HEK293 (cell line): ENCODE measurements at regions not wholly inside any gene's neighbourhood (a gene's known extent, or its start where the extent isn't known, plus 50 kb on each side); places are given as distances from the start of the nearest gene placed in this dataset.

Experiments
- MZF1 ChIP-seq: fragments of 450-650 bp; formaldehyde crosslinking; IDR thresholded peaks from 2 replicates; pipeline ENCODE4 v1.5.1; 2017; ENCODE audit warnings: missing biosample characterization, missing genetic modification characterization, borderline replicate concordance
- SETDB1 ChIP-seq: IDR thresholded peaks from one replicate; pipeline ENCODE4 v1.6.1; 2017; ENCODE audit warnings: mild to moderate bottlenecking, low read length, moderate library complexity, mixed read lengths; ENCODE audit not compliant: insufficient read length
- TCF7L2 ChIP-seq: IDR thresholded peaks from 2 replicates; pipeline ENCODE4 v1.6.1; 2011; ENCODE audit warnings: low read depth, mild to moderate bottlenecking, inconsistent platforms, low read length, moderate library complexity, borderline replicate concordance
- YY2 ChIP-seq: fragments of 450-650 bp; formaldehyde crosslinking; IDR thresholded peaks from 2 replicates; pipeline ENCODE4 v1.5.1; 2016; ENCODE audit warnings: missing biosample characterization, missing genetic modification characterization
- ZBTB8A ChIP-seq: fragments of 450-650 bp; formaldehyde crosslinking; IDR thresholded peaks from 2 replicates; pipeline ENCODE4 v1.5.1; 2016; ENCODE audit warnings: missing biosample characterization, missing genetic modification characterization
- ZNF274 ChIP-seq, 2 experiments: fragments of 200-500 bp in 1 of 2; fragments of 450-650 bp in 1 of 2; sonication (Bioruptor generic) in 1 of 2; formaldehyde crosslinking in 1 of 2; IDR thresholded peaks; 2 replicates each; pipeline versions ENCODE4 v1.5.1 to v1.6.1; 2014 to 2016; ENCODE audit warnings: borderline replicate concordance in 1 of 2, inconsistent platforms in 1 of 2, low read length in 1 of 2, missing biosample characterization in 1 of 2, missing genetic modification characterization in 1 of 2
- ZNF433 ChIP-seq: fragments of 450-650 bp; formaldehyde crosslinking; IDR thresholded peaks from 2 replicates; pipeline ENCODE4 v1.5.1; 2016; ENCODE audit warnings: missing biosample characterization, missing genetic modification characterization, low read depth
- TF ChIP-seq, protein P1 (sequence below): fragments of 450-650 bp; formaldehyde crosslinking; IDR thresholded peaks from 2 replicates; pipeline ENCODE4 v1.5.0; 2017; ENCODE audit warnings: missing biosample characterization, missing genetic modification characterization, borderline replicate concordance
- TF ChIP-seq, protein P2 (sequence below): fragments of 450-650 bp; formaldehyde crosslinking; IDR thresholded peaks from 2 replicates; pipeline ENCODE4 v1.5.1; 2016; ENCODE audit warnings: missing biosample characterization, missing genetic modification characterization
- TF ChIP-seq, protein P3 (sequence below): fragments of 450-650 bp; formaldehyde crosslinking; IDR thresholded peaks from 2 replicates; pipeline ENCODE4 v1.5.1; 2016; ENCODE audit warnings: missing biosample characterization, missing genetic modification characterization
- TF ChIP-seq, protein P4 (sequence below): fragments of 450-650 bp; formaldehyde crosslinking; IDR thresholded peaks from 2 replicates; pipeline ENCODE4 v1.5.1; 2016; ENCODE audit warnings: missing biosample characterization, missing genetic modification characterization
- TF ChIP-seq, protein P5 (sequence below): fragments of 450-650 bp; formaldehyde crosslinking; IDR thresholded peaks from 2 replicates; pipeline ENCODE4 v1.5.1; 2017; ENCODE audit warnings: missing biosample characterization, missing genetic modification characterization

DNA sequence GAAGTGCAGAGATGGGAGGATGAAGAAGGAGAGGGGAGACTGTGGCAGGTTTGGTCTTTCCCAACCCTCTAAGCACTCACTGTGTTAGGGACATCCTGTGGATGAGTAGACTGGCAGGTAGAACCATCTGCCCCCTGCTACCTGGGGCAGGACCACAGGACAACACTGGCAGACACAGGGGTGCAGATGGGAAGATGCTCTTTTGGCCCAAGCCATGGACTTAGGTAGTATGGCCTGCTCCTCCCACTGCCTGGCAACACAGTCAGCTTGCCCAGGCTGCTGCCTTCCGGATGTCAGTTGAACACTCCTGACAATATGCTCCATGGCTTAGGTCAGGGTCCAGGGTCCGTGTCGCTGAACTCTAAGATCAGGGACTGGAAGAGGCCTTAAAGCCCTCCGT, 140.7 kb upstream of the NAV2 start:
- TF ChIP-seq, protein P1, sequence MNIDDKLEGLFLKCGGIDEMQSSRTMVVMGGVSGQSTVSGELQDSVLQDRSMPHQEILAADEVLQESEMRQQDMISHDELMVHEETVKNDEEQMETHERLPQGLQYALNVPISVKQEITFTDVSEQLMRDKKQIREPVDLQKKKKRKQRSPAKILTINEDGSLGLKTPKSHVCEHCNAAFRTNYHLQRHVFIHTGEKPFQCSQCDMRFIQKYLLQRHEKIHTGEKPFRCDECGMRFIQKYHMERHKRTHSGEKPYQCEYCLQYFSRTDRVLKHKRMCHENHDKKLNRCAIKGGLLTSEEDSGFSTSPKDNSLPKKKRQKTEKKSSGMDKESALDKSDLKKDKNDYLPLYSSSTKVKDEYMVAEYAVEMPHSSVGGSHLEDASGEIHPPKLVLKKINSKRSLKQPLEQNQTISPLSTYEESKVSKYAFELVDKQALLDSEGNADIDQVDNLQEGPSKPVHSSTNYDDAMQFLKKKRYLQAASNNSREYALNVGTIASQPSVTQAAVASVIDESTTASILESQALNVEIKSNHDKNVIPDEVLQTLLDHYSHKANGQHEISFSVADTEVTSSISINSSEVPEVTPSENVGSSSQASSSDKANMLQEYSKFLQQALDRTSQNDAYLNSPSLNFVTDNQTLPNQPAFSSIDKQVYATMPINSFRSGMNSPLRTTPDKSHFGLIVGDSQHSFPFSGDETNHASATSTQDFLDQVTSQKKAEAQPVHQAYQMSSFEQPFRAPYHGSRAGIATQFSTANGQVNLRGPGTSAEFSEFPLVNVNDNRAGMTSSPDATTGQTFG: no peak
- no peak for TF ChIP-seq ZNF433 (tag by site-specific recombination)
- TF ChIP-seq, protein P2, sequence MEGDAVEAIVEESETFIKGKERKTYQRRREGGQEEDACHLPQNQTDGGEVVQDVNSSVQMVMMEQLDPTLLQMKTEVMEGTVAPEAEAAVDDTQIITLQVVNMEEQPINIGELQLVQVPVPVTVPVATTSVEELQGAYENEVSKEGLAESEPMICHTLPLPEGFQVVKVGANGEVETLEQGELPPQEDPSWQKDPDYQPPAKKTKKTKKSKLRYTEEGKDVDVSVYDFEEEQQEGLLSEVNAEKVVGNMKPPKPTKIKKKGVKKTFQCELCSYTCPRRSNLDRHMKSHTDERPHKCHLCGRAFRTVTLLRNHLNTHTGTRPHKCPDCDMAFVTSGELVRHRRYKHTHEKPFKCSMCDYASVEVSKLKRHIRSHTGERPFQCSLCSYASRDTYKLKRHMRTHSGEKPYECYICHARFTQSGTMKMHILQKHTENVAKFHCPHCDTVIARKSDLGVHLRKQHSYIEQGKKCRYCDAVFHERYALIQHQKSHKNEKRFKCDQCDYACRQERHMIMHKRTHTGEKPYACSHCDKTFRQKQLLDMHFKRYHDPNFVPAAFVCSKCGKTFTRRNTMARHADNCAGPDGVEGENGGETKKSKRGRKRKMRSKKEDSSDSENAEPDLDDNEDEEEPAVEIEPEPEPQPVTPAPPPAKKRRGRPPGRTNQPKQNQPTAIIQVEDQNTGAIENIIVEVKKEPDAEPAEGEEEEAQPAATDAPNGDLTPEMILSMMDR (tag by site-specific recombination): no peak
- no peak for TF ChIP-seq YY2 (tag by site-specific recombination)
- no peak for TF ChIP-seq ZBTB8A
- TF ChIP-seq MZF1 (tag by site-specific recombination): no peak
- TF ChIP-seq, protein P3, sequence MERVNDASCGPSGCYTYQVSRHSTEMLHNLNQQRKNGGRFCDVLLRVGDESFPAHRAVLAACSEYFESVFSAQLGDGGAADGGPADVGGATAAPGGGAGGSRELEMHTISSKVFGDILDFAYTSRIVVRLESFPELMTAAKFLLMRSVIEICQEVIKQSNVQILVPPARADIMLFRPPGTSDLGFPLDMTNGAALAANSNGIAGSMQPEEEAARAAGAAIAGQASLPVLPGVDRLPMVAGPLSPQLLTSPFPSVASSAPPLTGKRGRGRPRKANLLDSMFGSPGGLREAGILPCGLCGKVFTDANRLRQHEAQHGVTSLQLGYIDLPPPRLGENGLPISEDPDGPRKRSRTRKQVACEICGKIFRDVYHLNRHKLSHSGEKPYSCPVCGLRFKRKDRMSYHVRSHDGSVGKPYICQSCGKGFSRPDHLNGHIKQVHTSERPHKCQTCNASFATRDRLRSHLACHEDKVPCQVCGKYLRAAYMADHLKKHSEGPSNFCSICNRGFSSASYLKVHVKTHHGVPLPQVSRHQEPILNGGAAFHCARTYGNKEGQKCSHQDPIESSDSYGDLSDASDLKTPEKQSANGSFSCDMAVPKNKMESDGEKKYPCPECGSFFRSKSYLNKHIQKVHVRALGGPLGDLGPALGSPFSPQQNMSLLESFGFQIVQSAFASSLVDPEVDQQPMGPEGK (tag by site-specific recombination): no peak
- no peak for TF ChIP-seq TCF7L2
- no peak for TF ChIP-seq SETDB1
- TF ChIP-seq, protein P4, sequence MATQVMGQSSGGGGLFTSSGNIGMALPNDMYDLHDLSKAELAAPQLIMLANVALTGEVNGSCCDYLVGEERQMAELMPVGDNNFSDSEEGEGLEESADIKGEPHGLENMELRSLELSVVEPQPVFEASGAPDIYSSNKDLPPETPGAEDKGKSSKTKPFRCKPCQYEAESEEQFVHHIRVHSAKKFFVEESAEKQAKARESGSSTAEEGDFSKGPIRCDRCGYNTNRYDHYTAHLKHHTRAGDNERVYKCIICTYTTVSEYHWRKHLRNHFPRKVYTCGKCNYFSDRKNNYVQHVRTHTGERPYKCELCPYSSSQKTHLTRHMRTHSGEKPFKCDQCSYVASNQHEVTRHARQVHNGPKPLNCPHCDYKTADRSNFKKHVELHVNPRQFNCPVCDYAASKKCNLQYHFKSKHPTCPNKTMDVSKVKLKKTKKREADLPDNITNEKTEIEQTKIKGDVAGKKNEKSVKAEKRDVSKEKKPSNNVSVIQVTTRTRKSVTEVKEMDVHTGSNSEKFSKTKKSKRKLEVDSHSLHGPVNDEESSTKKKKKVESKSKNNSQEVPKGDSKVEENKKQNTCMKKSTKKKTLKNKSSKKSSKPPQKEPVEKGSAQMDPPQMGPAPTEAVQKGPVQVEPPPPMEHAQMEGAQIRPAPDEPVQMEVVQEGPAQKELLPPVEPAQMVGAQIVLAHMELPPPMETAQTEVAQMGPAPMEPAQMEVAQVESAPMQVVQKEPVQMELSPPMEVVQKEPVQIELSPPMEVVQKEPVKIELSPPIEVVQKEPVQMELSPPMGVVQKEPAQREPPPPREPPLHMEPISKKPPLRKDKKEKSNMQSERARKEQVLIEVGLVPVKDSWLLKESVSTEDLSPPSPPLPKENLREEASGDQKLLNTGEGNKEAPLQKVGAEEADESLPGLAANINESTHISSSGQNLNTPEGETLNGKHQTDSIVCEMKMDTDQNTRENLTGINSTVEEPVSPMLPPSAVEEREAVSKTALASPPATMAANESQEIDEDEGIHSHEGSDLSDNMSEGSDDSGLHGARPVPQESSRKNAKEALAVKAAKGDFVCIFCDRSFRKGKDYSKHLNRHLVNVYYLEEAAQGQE (tag by site-specific recombination): no peak
- TF ChIP-seq, protein P5, sequence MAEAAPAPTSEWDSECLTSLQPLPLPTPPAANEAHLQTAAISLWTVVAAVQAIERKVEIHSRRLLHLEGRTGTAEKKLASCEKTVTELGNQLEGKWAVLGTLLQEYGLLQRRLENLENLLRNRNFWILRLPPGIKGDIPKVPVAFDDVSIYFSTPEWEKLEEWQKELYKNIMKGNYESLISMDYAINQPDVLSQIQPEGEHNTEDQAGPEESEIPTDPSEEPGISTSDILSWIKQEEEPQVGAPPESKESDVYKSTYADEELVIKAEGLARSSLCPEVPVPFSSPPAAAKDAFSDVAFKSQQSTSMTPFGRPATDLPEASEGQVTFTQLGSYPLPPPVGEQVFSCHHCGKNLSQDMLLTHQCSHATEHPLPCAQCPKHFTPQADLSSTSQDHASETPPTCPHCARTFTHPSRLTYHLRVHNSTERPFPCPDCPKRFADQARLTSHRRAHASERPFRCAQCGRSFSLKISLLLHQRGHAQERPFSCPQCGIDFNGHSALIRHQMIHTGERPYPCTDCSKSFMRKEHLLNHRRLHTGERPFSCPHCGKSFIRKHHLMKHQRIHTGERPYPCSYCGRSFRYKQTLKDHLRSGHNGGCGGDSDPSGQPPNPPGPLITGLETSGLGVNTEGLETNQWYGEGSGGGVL (tag by site-specific recombination): no peak
- TF ChIP-seq ZNF274 (IDR thresholded peaks at IDR 0.05; ENCODE audit: low read length): no peak
- TF ChIP-seq ZNF274 (tag by site-specific recombination; IDR thresholded peaks at IDR 0.05; ENCODE audit: borderline replicate concordance): no peak
